Germinal center (tissue), 1 donor: ENCODE measurements at regions not wholly inside any gene's neighbourhood (a gene's known extent, or its start where the extent isn't known, plus 50 kb on each side); places are given as distances from the start of the nearest gene placed in this dataset.

Source experiments
- DNase-seq: peaks from one replicate; pipeline ENCODE4 v3.0.0; 2012; ENCODE audit warnings: mixed read lengths, low spot score

DNA sequence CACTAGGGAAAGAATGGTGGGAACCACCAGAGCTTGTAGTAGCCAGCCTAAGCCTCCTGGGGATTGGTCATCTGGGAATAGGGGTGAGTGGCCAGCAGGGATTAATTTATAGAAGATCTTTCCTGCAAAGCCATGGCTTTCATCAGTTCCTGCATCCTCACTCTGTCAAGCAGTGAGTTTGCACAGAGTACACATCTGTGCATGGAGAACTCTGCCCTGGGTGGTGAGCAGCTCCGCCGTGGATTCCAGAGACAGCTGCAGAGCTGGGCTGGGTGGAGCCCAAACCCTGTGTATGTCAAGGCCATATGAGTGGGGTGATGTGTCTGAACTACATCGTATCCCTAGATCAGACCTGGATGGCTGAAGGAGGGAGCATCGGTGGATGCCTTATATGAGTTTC lies 182.2 kb downstream of the GLI2 start:
- no peak for DNase-seq

DNA sequence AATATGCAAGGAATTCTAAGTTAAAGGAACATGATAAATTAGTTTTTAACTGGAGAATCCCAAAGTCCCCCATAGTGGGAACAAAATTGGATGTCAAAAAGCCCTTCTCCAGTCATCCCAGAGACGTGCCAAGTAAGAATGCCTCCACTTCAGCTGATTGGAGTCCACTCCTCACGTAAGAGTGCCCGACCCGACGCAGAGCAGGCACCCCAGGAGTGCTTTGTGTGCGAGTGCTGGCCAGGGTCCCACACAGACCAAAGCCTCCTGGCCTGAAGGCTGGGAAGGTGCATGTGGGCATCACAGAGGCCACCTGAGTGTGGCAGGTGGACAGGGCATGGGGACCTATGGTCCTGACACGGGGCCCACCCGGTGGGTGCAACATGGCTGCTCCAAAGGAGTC lies 183.5 kb downstream of the GLI2 start:
- DNase-seq, result no peak

DNA sequence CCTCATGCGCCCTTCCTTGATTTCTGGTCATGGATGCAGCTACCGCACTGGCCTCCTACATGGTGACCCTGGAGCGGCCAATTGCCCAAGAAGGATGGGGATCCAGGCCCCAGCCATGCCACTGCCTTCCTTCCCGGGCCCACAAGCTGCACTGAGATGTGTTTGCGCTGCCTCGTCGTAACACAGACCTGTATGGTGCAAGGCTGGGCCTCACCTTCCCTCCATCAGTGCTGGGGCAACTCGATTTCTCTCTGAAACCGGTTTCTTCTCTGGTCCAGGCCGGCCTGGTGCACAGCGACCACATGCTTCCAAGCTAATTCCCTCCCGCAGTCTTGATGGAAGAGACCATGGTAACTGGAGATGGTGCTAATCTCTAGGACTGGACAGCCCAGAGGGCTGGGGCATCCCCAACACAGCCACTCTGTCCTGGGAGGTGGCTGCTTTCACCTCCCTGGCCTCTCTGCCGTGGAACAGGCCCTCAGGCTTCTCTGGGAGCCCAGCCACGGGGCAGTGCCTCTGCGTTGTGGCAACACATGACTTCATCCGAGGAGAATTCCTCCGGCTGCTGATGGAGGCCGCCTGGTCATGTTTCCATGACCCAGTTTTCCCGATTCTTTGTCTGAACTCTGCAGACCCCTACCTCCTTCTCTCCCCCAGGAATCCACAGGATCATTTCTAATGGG lies 184.2 kb downstream of the GLI2 start:
- DNase-seq, result no peak

DNA sequence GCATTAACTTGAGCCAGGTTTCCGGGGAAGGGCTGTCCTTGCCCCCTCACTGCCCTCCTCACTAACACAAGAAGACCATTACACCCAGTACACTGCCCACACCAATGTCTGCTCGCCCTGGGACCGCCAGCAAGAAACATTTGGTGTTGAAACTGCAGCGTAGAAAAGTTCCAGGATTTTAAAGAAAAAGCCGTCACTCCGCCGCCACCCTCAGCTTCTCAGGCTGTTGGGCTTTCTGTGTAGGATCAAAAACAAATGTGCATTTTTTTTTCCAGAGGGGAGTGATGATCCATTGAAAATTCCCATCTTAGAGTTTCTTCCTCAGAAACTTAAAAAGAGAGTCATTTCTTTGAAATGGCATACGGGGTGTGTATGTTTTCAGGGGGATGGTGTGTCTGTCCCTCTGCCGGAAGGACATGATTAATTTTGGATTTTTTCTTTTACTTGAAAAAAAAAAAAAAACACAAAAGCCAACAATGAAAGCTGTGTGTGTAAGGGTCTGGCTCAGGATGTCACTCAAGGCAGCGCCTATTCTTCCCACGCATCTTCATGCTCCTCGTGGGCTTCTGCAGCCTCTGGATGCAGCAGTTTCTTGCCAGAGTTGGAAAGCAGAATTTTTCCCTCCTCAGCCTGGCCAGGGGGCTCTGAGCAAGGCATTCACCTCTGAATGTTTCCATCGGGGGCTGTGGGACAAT lies 184.9 kb downstream of the GLI2 start:
- no peak for DNase-seq

DNA sequence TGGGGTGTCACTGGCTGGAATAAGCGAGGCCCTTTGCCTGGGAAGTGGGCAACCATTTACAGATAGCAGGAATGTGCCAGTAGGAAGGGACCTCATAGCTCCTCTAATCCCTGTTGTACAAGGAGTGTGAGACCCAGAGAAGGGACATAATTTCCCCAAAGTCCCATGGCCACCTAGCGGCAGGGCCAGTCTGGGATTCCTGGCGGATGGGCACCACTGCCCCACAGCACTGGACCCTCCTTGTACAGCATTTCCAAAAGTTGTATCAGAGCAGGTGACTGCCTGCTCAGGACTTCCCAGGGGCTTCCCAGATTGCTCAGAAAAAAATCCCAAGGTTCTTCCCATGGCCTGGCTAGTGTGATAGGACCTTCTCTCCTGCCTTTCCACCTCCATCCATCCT lies 185.8 kb downstream of the GLI2 start:
- no peak for DNase-seq

DNA sequence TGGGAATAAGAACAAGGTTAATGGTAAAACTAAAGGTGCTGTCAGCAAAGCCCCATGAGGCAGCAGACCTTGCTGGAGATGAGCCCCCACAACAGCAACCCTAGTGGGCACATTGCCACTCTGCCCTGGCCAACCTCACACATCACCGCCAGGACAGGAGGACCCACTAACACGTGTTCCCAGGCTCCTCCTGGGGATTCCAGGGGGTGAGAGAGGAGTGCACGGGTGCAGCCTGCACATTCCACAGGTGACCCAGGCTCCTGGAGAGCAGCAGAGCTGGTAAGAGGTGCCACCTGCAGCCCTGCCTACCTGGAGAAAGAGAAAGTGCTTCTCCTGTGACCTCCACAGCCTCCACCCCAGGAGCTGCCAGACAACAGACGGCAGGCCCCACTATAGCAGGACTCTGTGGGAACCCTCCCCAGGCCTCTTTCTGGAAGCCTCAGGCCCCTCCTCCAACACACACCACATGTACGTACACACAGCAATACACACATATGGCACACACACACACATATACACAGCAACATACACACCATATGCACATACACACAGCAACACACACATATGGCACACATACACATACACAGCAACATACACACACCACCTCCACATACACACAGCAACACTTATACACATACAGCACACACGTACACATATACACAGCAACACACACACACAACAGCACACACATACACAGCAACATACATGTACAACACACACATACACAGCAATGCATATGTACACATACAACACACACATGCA lies 187.1 kb downstream of the GLI2 start:
- no peak for DNase-seq

DNA sequence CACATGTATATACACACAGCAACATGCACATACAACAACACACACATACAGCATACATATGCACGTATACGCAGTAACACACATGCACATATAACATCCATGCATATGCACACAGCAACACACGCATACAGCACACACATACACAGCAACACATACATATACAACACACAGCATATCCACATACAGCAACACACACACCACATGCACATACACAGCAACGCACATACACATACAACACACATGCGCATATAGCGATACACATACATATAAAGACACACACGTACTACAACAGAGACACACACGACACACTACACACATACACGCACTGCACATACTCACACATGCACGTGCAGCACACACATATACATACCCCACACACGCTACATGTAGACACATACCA lies 187.8 kb downstream of the GLI2 start:
- DNase-seq, result no peak

DNA sequence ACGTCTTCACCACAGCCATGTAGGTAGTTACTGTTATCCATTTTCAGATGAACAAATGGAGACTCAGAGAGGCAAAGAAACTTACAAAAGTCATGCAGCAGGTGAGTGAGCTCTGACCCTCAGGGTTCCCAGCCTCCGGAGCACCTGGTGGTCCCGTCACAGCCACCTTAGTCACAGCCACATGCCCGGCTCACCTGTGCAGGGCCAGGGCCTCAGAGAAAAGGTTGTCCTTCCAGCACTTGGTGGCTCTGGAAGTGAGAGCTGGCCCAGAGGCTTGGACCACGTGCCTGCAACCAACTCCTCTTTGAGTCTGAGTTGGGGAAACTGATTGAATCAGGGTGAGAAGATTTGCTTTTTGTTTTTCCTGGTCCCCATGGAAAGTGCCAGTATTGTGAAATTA lies 189.3 kb downstream of the GLI2 start:
- DNase-seq, result no peak

DNA sequence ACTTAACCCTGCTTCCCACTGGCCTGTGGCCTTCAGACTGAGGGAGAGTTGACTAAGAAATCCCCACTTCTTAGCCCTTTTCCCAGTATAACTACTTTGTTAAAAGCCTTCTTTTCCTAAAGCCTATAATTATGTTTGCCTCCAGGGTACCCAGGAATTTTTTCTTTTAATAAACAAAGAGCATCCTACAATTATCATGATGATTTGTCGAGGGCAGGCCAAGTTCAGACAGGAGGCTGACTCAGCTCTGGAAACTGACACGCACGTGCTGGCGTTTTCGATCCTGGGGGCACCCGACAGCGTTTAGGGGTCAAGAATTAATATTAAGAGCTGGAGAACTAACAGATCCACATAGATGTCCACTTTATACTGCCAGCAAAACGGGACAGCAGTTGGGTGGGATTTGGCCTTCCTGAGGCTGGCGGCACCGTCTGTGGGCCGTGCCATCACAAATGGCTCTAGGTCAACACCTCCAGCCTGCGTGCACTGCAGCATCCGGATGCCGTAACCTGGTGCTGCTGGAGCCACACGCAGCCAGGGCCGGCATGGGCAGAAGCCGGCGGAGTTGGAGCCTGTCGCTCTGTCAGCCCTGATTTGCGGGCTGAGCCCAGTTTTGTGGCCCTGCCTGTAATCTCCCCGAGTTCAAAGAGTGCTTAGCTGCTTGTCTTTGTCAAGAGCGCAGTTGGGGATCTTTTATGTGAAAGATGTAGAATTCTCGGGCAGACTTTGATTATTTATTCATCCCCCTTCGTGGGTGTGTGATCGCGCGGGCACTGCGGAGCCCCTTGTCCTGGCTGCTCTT lies 191.0 kb downstream of the GLI2 start:
- DNase-seq, result no peak

DNA sequence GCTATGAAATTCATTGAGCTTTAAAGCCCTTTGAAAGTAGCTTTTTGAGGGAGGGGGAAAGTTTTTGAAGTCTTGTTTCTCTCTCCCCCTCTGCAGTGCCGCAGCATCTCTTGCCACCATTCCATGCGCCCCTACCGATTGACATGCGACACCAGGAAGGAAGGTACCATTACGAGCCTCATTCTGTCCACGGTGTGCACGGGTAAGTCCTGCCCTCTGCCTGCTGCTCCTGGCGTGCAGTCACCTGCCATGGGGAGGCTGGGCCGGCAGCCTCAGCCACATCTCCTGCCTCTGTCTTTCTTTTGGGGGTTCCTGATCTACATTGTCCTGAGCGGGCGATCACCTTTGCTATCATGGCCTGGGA lies 191.6 kb downstream of the GLI2 start:
- DNase-seq, result no peak

DNA sequence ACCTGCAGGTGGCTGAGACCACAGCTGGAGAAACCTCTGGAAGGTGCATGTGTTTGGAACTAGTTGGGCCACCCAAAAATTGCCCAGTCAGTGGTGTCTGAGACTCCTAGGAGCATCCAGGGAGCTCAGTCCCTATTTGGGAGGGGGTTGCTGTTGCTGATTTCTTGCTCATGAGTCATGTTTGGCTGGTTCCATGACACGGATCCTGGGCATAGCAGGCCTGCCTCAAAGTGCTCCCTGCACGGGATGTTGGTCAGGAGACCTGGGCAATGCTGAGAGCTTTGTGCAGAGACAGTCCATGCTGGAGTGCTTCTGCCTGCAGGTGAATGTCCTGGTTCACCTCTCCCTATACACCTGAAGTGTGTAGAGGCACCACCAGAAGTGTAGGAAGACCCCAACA lies 194.2 kb downstream of the GLI2 start:
- no peak for DNase-seq

DNA sequence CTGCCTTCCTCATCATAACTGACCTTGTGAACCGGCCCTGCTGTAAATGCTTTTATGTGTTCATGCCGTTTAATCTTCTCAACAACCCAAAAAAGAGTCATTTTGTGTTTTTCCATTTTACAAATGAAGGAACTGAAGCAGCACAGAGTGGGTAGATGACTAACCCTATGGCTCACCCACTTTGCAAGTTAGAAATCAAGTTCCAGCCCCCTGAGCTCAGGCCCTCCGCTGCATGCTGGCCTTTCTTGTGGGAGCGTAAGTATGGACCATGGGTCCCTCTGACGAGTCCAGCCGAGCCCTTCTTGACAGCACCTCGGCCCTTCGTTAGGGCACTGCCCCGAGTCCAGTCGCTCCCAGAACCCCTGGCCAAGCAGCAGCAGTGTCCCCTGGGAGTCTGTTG lies 194.6 kb downstream of the GLI2 start:
- DNase-seq, result no peak

DNA sequence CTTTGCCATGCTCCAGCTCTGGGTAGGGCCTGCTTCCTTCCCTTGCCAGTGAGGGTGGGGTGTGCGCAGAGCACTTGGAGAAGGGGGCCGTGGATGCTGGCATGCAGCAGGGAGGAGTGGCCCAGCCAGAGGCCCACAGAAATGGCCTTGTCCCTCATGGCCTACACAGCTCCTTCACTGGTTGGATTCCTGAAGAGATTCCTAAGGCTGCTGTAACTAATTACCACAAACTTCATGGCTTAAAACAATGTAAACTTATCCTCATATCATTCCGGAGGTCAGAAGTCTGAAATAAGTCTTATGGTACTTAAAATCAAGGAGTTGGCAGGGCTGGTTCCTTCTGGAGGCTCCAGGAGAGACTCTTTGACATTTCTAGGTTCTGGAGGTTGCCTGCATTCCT lies 195.2 kb downstream of the GLI2 start:
- no peak for DNase-seq

DNA sequence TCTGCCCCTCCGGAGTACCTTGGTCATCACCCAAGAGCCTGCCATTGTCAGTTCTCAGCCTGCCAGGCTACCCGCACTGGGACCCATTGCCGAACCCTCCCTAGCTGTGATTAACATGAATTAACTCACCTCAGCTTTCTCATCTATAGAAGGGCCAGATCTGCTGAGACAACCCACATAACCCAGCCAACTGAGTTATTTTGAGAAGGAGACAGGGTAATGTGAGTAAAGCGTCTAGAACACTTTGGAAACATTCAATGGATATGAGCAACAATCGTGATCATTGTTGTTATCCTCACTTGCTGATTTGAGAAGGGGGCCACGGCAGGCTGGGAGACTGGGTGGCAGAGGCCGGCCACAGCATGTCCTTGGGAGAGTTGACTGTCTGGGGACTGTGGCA lies 196.8 kb downstream of the GLI2 start:
- DNase-seq, result no peak

DNA sequence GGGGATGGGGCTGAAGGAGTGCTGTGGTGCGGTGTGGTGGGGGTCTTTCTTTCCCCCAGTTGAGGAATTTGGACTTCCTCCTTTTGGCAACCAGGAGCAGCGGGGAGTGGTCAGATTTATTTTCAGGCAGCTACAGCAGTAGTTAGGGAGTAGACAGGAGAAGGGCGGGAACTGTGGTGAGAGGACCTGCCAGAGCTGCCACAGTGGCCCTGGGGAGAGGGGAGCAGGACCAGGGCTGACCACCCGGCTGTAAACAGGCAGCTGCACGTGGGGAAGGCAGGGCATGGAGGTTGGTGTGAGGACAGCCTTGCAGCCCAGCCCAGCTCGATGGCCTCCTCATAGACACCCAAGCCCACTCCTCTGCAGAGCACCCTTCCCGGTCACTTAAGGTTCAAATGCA lies 197.2 kb downstream of the GLI2 start:
- DNase-seq, result no peak

DNA sequence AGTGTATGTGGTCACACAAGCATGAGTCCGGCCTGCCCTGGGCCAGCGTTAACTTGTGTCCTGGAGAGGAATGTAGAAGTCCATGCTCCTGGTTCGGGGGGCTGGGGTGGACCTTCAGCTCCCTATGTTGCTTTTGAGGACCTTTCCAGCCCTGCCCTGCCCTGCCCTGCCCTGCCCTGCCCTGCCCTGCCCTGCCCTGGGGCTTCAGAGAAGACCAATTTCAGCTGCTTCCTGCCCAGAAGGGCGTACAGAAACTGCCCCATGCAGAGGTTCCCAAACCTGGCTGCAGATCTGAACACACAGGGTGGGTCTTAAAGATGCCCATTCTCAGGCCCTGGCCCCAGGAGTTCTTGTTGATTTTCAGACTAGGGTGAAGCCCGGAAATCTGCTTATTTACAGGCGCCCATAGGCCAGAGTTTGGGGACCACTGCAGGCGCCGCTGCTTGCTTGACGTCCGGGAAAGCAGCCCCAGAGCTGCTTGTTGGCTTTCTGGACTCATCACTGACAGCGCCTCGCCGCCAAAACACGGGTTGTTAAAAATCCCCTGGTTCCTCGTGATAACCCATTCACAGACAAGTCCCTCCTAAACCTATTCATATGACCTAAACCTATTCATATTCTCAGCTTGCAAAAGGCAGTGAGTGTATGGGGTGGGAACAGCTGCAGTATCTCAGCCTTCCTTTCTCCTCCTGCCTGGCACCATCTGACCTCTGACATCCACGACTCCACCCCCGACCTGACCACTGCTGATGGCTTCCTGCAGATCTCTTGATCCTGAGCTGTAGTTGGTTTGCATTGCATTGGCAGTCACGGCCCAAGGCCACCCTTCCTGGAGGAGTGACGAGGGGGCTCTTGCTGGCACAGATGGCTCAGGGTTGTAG lies 198.3 kb downstream of the GLI2 start:
- DNase-seq, result no peak

DNA sequence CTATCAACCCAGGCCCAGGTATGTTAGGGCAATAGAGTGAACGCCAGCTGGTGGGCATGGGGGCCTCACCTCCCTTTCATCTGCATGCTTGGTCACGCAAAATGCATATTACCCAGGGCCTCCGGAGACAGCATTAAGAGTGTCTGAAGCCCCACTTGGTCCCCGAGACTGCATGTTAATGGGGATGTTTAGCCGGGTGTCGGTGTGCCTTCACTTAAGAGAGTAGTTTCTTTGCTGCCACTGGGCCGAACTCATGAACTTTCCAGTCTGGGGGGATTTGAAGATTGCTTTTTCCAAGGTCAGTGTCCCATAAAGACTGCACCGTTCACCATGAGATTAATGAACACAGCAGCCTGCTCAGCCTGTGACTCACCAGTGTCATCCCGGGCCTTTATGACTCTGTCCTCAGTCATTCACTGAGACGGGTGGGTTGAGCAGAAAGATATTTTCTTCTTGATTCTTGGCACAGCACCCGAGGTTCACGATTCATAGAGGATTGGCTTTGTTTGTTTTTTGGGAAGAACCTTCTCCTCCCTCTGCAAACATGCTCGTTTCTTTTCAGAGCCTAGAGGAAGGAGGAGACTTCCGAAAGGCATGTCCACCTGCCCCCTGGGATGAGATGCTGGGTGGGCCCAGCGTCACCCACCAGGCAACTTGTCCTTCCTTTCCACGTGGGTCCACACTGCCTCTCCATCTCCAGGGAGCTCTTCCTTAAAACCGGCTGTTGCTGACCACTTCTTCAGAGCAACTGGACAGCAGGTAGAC lies 199.1 kb downstream of the GLI2 start:
- no peak for DNase-seq

DNA sequence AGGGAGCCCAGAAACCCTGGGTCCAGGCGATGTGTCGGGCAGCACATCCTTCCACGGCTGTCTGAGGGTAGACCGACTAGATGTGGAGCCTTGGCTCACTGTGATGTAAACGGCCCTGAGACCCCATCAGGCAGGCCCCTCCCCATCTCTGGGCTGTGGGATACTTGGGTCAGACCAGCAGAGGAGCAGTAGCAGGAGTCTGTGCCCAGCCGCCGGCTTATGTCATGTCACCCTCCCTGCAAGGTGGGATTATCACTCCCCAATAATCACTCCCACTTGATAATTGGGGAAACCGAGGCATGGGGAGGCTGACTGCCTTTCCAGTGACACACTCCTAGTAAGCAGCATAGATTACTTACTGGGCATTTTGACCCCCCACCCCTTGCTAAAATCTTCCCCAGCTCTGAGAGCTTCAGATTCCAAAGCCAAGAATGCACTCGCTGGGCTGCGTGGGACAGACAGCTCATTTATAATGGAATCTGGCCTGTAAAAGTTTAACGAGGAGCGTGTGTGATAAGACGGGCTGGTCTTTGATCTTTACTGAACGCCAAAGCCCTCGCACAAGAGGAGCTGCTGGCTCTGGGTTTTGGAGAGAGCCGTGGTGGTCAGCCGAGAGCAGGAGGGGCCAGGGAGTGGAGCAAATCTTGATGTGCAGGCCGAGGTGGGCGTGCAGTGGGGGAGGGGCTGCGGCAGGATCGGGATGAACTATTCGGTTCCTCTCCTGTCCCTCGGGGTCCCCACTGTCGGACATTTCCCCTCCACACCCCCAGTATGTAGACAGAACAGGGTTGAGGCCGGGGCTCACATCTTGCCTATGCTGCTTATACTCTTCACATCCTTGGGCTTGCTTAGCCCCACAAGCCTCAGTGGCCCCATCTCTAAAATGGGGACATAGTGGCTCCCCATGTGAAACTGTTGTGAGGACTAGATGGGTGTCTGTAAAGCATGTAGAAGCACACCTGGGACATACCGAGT lies 200.0 kb downstream of the GLI2 start:
- no peak for DNase-seq

DNA sequence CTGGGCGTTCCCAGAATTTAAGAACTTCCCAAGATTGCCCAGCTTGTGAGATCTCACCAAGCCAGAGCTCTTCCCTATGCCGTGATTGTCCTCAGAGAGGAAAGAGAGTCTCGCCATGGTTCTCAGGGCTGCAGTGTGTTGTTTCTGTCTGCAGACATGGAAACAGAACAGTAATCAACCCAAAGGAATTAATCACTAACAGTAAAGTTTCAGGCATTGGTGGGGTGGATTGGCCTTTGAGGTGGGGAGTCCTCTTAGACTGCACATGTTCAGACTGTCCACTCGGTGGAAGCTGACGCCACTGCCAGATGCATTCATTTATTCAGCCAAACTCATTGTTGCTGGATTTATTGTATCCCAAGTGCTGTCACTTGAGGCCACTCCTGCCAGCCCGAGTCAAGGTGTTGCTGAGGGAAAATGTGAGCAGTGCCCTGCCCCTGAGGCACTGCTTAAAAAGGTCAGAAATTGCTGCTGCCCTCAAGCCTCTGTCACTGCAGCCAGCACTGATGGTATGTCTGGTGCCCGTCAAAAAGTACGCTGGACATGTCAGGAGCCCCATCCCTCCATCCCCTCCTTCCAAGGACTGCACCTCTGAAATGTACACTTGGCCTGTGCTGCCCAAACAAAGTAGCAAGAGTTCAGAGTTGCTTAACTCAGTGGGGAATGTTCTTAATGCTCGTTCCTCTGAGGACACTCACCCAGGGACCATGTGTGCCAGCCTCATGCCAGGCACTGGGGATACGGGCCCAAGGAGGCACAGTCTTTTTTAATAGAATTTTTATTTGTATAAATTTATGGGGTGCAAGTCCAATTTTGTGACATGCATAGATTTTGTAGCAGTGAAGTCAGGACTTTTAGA lies 201.0 kb downstream of the GLI2 start:
- no peak for DNase-seq
